Erythroblast (primary cell): ENCODE measurements at regions not wholly inside any gene's neighbourhood (a gene's known extent, or its start where the extent isn't known, plus 50 kb on each side); places are given as distances from the start of the nearest gene placed in this dataset.

Experiments used
- GATA1 ChIP-seq: IDR thresholded peaks from 2 replicates; pipeline ENCODE4 v1.6.1; 2011; ENCODE audit warnings: low read depth, mild to moderate bottlenecking, control low read depth, low read length, moderate library complexity
- POLR2A ChIP-seq: IDR thresholded peaks from 2 replicates; pipeline ENCODE4 v1.6.1; 2011; ENCODE audit warnings: mild to moderate bottlenecking, low read length

DNA sequence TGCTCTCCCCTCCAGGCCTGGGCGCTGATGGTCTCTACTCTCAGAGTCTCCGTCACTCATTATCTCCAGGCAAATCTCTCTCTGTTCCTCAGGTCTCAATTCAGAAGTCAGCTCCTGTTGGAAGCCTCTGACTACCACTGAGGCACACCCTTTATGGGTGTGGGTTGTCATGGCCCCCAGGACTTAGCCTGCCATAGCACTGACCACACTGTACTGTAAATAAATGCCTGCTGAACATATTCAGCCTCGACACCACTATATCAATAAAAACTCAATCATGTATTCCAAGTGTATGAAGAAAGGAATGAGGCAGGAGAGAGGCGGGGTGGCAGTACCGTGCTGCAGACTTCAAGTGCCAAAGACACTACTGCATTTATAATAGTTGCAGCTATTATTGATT, 88.9 kb downstream of the PCDH1 start:
- no peak for TF ChIP-seq POLR2A
- no peak for TF ChIP-seq GATA1
